Frontal cortex (tissue), 3 donors: ENCODE measurements at regions not wholly inside any gene's neighbourhood (a gene's known extent, or its start where the extent isn't known, plus 50 kb on each side); places are given as distances from the start of the nearest gene placed in this dataset.

Experiments used
- DNase-seq, 2 donors: peaks; one replicate each; pipeline ENCODE4 v3.0.0; 2012; ENCODE audit warnings: low spot score in 2 of 2
- FAIRE-seq: peaks from 2 replicates; lab custom pipeline; 2012; peaks lifted over from hg19 to GRCh38; lab: Jason Lieb, UNC
- donor health status: control.
- donor health status: control.
- donor health status: control.

DNA sequence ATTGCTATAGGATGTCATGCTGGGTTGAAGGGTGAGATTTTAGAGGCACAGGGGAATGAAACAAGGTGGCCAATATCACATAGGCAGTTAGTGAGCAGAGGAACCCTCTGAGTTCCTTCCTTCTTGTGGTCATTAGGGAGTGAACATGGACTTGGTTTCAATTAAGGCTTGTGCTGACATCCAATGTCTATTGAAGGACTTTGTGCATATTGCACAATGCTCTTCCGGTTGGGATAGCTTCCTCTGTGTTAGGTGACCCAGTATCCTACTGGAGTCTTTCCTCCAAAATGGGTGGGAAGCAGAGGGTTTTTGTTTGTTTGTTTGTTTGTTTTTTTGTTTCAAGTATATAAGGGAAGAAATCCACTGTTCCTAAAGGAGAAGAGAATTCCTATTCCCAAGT is 98.5 kb downstream of the HDGFL1 start:
- no peak for DNase-seq
- no peak for FAIRE-seq

DNA sequence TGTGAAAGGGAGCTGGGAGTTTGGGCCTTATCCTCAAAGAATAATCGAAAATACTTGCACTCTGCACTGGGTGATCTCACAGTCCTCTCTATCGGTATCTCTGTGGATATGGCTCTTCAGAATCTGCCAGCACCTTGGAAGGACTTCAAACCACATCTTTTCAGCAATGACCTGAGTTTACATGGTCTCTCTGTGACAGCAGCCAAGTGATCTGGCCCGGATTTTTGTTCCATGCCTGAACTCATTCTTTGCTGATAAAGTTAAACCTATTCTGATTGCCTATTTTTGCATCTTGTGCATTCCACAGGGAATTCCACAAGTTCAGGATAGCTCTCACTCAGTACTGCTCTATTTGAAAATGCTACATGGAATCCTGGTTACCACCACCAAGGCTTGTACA is 98.9 kb downstream of the HDGFL1 start:
- FAIRE-seq (no peak), DNase-seq (no peak)

- no peak for FAIRE-seq
- no peak for DNase-seq
Measured at GRCh38 chr6:22668717-22669116, 99.4 kb downstream of the HDGFL1 start.

- no peak for DNase-seq
- FAIRE-seq: no peak
Measured at GRCh38 chr6:22670605-22671004, 101.2 kb downstream of the HDGFL1 start.

- DNase-seq: no peak
- FAIRE-seq: no peak
Measured at GRCh38 chr6:22673474-22673873, 104.1 kb downstream of the HDGFL1 start.

- FAIRE-seq: no peak
- no peak for DNase-seq
Measured at GRCh38 chr6:22680950-22681349, 111.6 kb downstream of the HDGFL1 start.

DNA sequence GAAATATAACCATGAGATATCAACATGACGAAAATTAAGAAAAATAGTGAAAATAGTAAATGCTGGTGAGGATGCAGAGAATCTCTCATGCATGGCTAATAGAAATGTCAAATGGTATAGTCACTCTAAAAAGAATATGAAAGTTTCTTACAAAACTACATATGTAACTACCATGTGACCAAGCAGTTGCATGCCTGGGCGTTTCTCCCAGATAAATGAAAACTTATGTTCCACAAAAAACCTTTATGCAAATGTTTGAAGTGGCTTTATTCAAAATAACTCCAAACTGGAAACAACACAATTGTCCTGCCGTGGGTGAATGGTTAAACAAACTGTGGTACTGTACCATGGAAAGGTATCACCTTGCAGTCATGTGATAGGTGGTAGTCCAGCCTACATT is 112.4 kb downstream of the HDGFL1 start:
- no peak for FAIRE-seq

DNA sequence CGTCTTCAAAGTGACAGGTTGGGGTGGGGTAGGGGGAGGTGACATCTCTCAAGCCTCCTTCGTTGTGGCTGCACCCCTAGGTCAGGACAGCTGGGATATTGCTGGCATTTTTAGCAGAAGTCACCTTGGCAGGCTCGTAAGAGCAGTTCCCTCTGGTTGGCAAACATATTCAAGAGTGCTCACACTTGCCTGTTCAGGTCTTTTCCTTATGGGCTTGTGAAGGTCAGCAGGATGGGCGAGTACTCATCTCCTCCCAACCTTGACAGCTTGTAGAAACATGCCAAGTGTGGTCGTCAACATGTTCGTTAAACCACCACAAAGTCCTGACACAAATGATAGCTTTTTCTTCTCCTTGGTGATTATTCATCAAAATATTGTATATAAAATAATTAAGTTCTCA is 113.6 kb downstream of the HDGFL1 start:
- DNase-seq: no peak

More for the DNA sequence above, 112.4 kb downstream of the HDGFL1 start:
- DNase-seq: no peak

DNA sequence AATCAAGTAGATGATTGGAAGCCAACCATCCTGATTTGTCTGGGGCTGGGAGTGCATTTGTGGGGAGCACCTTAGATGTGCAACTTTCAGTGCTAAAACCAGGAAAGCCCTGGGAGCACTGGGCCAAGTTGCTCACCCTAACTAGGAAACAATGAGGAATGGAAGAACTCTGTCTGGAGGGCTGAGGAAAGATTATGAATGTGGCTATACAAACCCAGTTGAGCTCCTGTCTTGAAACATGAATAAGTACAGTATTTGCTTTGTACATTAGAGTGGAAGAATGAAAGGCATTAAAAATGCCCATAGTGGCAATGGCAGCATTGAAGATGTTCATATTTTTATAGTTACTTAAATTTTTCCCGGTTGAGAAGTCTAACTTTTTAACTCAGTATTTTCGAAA is 121.1 kb downstream of the HDGFL1 start:
- no peak for FAIRE-seq
- DNase-seq: no peak

More for the DNA sequence above, 113.6 kb downstream of the HDGFL1 start:
- no peak for FAIRE-seq

DNA sequence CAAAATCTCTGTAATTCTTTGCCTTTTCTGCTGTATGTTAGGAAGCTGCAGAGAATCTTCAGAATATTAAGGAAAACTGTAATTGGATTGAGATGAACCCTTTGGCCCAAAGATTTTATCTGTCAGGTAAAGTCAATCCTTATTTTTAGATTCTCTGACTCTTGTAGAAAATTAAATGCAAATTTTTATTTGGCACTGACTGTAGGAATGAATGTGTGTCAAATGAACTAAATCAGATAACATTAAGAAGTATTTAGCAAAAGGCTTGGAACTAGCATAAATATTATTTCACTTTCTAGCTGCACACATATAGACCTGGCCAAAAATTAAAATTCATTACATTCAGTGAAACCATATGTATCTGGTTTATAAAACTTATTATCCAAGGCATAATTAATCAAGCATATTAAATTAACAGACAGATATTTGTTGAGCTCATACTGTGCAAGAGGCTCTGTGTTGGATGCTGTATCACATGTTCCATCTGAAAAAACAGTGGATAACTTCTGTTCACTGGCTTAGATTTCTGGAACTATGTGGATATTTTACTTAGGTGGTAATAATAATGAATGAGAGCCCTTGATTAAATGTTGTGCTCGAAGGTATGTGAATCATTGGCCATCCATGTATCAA is 124.8 kb downstream of the HDGFL1 start:
- DNase-seq: no peak
- FAIRE-seq: no peak

GRCh38 chr6:22696481-22696880 is 127.1 kb downstream of the HDGFL1 start:
- DNase-seq (no peak), FAIRE-seq (no peak)

GRCh38 chr6:22697306-22697705 is 127.9 kb downstream of the HDGFL1 start:
- no peak for DNase-seq

GRCh38 chr6:22699151-22699550 is 129.8 kb downstream of the HDGFL1 start:
- no peak for DNase-seq
- FAIRE-seq: no peak

More at GRCh38 chr6:22697306-22697705, 127.9 kb downstream of the HDGFL1 start:
- FAIRE-seq: no peak

DNA sequence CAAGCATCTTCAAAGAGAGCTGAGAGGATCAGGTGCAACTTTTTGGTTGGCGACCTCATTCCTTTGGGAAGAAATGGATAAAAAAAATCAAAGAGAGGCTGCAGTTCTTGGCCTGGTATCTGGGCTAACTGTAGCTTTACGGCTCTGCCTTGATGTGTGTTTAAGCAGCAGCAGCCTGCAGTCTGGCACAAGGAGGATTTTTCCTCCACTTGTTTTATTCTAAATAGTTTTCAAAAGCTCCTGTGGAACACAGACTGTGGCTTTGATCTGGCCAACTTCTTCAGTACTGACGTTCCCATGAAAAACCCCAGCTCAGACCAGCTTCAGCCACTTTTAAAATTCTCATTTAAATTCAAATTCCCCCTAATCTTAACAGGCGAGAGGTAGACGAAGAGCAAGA is 137.3 kb downstream of the HDGFL1 start:
- no peak for FAIRE-seq

GRCh38 chr6:22708469-22708868 is 139.1 kb downstream of the HDGFL1 start:
- DNase-seq (no peak), FAIRE-seq (no peak)

More for the DNA sequence above, 137.3 kb downstream of the HDGFL1 start:
- no peak for DNase-seq

DNA sequence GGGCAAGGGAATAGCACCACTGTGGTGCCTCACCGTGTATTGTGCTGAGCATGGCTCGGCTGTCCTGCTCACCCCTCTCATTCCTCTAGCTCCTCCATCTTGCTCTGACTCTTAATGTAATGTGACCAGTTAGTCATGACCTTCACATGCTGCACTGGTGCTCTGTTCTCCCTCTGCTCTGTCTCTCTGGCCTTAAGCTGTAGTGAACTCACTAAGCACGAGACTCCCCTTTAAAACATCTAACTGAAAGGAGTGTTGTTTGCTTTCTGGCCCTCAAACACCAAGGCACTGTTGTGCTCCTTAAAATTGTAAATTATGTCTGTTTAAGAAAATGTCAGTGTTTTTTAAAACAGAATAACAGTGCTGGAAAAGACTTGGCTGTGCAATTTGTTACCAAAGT is 140.4 kb downstream of the HDGFL1 start:
- DNase-seq: no peak
- FAIRE-seq: no peak

- FAIRE-seq (no peak), DNase-seq (no peak)
Measured at GRCh38 chr6:22716721-22717120, 147.4 kb downstream of the HDGFL1 start.

- DNase-seq (no peak), FAIRE-seq (no peak)
Measured at GRCh38 chr6:22717915-22718314, 148.5 kb downstream of the HDGFL1 start.

GRCh38 chr6:22722913-22723312 is 153.5 kb downstream of the HDGFL1 start:
- no peak for FAIRE-seq

GRCh38 chr6:22726966-22727365 is 157.6 kb downstream of the HDGFL1 start:
- FAIRE-seq (no peak), DNase-seq (no peak)

More at GRCh38 chr6:22722913-22723312, 153.5 kb downstream of the HDGFL1 start:
- no peak for DNase-seq

DNA sequence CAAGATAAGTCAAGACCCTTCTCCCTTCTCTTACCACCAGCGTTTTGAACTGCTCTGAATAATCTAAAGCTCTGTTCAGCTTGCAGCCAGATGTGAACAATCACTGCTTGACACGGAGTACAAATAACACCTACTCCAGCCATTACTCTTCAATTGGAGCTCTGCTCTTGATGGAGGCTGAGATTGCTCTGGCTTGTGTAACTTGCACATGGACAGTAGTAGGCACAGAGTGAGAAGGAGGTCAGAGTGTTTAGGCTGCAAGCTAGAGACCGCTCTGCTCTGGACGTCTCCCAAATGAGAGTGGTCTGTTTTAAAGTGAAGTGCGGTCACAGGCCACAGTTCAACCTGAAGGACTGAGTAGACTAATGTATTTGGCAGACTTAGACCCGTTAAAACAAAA is 158.3 kb downstream of the HDGFL1 start:
- FAIRE-seq (no peak), DNase-seq (no peak)
